Endodermal cell (in vitro differentiated cells): ENCODE measurements at regions not wholly inside any gene's neighbourhood (a gene's known extent, or its start where the extent isn't known, plus 50 kb on each side); places are given as distances from the start of the nearest gene placed in this dataset.

Experiments
- DNase-seq: peaks from one replicate; pipeline ENCODE4 v3.0.0-alpha.2; 2017
- H3K27ac ChIP-seq: 2 replicates; pipeline ENCODE4 v1.5.1; 2013; ENCODE audit warnings: mild to moderate bottlenecking, low read depth, low read length, moderate library complexity
- H3K27me3 ChIP-seq: 2 replicates; pipeline ENCODE4 v1.6.1; 2013; ENCODE audit warnings: mild to moderate bottlenecking, low read length, moderate library complexity; ENCODE audit not compliant: insufficient read depth, control insufficient read depth, poor library complexity, severe bottlenecking
- H3K36me3 ChIP-seq: 2 replicates; pipeline ENCODE4 v1.7.0; 2013; ENCODE audit warnings: mild to moderate bottlenecking, low read length, moderate library complexity; ENCODE audit not compliant: control insufficient read depth, insufficient read depth
- H3K4me1 ChIP-seq: one replicate; pipeline ENCODE4 v1.7.0; 2013; ENCODE audit warnings: low read length; ENCODE audit not compliant: control insufficient read depth, insufficient read depth
- H3K4me3 ChIP-seq: 2 replicates; pipeline ENCODE4 v1.5.1; 2013; ENCODE audit warnings: mild to moderate bottlenecking, low read length, moderate library complexity
- H3K9ac ChIP-seq: 2 replicates; pipeline ENCODE4 v1.6.1; 2013; ENCODE audit warnings: mild to moderate bottlenecking, low read length, moderate library complexity; ENCODE audit not compliant: poor library complexity, severe bottlenecking; ENCODE audit errors: extremely low read depth
- H3K9me3 ChIP-seq: 2 replicates; pipeline ENCODE4 v1.6.1; 2013; ENCODE audit warnings: mild to moderate bottlenecking, low read length, moderate library complexity; ENCODE audit not compliant: control insufficient read depth
- H3K27ac Mint-ChIP-seq: 2 replicates; pipeline ENCODE4 v1.8.0; 2020; ENCODE audit warnings: mixed read lengths
- H3K27me3 Mint-ChIP-seq: 2 replicates; pipeline ENCODE4 v1.8.0; 2021; ENCODE audit warnings: mild to moderate bottlenecking, mixed read lengths; ENCODE audit not compliant: insufficient read depth
- H3K36me3 Mint-ChIP-seq: 2 replicates; pipeline ENCODE4 v1.8.0; 2020; ENCODE audit warnings: low read depth, mixed read lengths
- H3K4me1 Mint-ChIP-seq: 2 replicates; pipeline ENCODE4 v1.8.0; 2020; ENCODE audit warnings: mixed read lengths
- H3K4me3 Mint-ChIP-seq: 2 replicates; pipeline ENCODE4 v1.8.0; 2020; ENCODE audit warnings: mild to moderate bottlenecking, moderate library complexity, mixed read lengths
- H3K9me3 Mint-ChIP-seq: 2 replicates; pipeline ENCODE4 v1.8.0; 2020; ENCODE audit warnings: mild to moderate bottlenecking, mixed read lengths
- WGBS, 2 experiments: methylation state at CpG; one replicate each; pipeline versions ENCODE4 v1.1.5 to v1.1.7; 2013; ENCODE audit warnings: missing lambda C conversion rate in 2 of 2, mixed read lengths in 1 of 2; ENCODE audit not compliant: insufficient coverage in 1 of 2, insufficient read length in 1 of 2; 5-methylcytosine and 5-hydroxymethylcytosine counted together
- TF ChIP-seq, protein P1 (sequence below): fragments of 200-600 bp; sonication (generic); conservative IDR thresholded peaks from 2 replicates; pipeline ENCODE4 v1.5.0; 2021; ENCODE audit warnings: antibody characterized with exemption, mild to moderate bottlenecking

DNA sequence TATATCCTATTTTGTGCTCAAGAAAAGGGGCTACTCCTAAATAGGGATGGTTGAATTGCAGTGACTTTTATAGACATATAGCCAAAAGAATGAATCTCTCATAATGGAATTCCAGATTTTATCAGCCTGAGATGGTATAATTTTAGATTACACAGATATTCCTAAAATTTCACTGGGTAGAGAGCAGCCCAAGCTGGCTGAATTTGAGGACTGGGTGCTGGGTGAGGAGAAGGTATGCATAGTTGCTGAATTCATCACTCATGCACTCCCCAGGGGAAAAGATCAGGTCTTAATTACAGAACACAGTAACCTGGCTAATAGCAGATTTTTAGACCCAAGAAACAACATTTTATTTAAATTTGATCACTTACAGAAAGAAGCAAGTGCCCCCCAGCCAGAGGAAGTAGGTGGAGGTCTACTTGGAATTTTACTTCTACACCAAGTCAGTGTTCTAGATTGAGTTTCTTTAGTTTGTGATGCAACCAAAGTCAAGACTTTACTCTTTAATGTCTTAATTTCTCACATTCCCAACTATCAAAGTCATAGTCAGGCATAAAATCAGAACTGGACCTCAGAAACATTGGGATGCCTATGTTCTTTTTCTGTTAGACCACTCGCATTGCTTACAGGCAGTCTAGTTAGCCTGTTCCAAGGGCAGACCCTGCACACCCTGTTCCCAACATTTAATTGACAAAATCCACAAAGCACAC lies 337.4 kb upstream of the PODXL start:
- no peak overlapping the region for H3K4me3 Mint-ChIP-seq
- peaks cover 19% of the 10 kb centered on the region for H3K4me1 ChIP-seq
- no peaks in the 10 kb centered on the region for H3K27me3 ChIP-seq
- DNase-seq = peak; percentile 5
- no peaks in the 10 kb centered on the region for H3K27me3 Mint-ChIP-seq
- TF ChIP-seq, protein P1, sequence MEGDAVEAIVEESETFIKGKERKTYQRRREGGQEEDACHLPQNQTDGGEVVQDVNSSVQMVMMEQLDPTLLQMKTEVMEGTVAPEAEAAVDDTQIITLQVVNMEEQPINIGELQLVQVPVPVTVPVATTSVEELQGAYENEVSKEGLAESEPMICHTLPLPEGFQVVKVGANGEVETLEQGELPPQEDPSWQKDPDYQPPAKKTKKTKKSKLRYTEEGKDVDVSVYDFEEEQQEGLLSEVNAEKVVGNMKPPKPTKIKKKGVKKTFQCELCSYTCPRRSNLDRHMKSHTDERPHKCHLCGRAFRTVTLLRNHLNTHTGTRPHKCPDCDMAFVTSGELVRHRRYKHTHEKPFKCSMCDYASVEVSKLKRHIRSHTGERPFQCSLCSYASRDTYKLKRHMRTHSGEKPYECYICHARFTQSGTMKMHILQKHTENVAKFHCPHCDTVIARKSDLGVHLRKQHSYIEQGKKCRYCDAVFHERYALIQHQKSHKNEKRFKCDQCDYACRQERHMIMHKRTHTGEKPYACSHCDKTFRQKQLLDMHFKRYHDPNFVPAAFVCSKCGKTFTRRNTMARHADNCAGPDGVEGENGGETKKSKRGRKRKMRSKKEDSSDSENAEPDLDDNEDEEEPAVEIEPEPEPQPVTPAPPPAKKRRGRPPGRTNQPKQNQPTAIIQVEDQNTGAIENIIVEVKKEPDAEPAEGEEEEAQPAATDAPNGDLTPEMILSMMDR = no peak
- no peak overlapping the region for H3K27ac ChIP-seq
- H3K36me3 Mint-ChIP-seq = no peaks in the 10 kb centered on the region
- H3K4me3 ChIP-seq = no peak overlapping the region
- H3K9me3 ChIP-seq = no peaks in the 10 kb centered on the region
- H3K36me3 ChIP-seq = no peaks in the 10 kb centered on the region
- peaks cover 32% of the 10 kb centered on the region for H3K4me1 Mint-ChIP-seq
- no peak overlapping the region for H3K27ac Mint-ChIP-seq
- no peak overlapping the region for H3K9ac ChIP-seq
- H3K9me3 Mint-ChIP-seq = no peaks in the 10 kb centered on the region
- 87% methylated on average over 1 of the region's 1 CpG; no CpG with 5 or more reads in 1 of the 2 experiments for WGBS, 2 experiments

DNA sequence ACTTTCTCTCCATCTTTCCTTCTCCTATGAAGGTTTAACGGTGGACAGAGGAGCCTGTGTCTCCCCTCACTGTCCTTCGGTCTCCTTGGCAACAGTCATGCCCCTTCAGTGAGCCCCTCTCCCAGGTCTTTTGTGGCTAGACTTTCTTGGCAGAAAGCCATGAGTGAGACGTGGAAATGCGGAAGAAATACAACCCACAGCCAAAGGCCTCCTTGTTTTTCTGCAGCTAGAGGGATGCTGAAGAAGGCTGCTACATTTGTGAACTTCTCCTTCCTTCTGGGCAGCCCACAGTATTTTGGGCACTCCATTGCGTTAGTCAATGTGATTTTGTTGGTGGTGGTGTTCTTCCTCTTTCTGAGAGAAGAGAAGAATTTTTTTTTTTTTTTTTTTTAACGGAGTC lies 333.7 kb upstream of the PODXL start:
- no peak overlapping the region for H3K4me3 Mint-ChIP-seq
- 75 to 93% methylated on average over 4 to 5 of the region's 6 CpGs for WGBS, 2 experiments
- H3K27ac Mint-ChIP-seq = no peak overlapping the region
- Histone ChIP-seq H3K27me3 (no peaks in the 10 kb centered on the region), H3K27ac (no peak overlapping the region), H3K9ac (no peak overlapping the region), H3K4me1 (no peaks in the 10 kb centered on the region), H3K36me3 (no peaks in the 10 kb centered on the region), H3K4me3 (no peak overlapping the region), H3K9me3 (peaks cover 9% of the 10 kb centered on the region)
- DNase-seq = no peak
- TF ChIP-seq, protein P1 = no peak
- H3K4me1 Mint-ChIP-seq = peaks cover 3% of the 10 kb centered on the region
- peaks cover 17% of the 10 kb centered on the region for H3K9me3 Mint-ChIP-seq
- H3K27me3 Mint-ChIP-seq = peaks cover 4% of the 10 kb centered on the region
- H3K36me3 Mint-ChIP-seq = no peaks in the 10 kb centered on the region

DNA sequence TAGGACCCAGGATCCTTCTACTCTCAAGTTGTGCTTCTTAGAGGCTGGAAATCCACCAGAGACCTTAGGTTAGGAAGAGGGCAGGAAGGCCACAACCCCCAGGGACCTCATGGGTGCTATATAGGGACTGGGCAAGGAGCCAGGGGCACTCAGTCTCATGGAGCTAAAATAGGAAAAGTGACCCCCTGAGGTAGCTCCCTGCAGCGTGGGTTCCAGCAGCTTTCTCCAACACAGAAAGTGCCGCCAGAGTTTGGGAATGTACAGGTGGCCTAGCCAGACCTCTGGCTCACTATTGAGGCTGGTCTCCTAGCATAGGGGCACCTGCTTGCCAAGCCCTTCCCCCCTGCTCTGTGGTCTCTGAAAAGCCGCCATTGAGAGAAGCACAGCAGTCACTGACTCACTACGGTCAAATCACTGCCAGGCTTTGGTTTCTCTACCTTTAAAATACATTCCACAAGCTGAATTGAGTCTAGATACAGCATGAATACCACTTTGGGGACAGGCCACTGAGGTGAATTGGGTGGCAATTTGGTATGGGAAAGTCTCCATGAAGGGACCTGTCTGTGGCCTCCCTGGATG lies 333.2 kb upstream of the PODXL start:
- DNase-seq = peak; percentile 25
- no peak overlapping the region for H3K27ac ChIP-seq
- H3K9ac ChIP-seq = no peak overlapping the region
- H3K9me3 ChIP-seq = peaks cover 15% of the 10 kb centered on the region
- H3K4me3 Mint-ChIP-seq = no peak overlapping the region
- no peak overlapping the region for H3K27ac Mint-ChIP-seq
- H3K36me3 Mint-ChIP-seq = peaks cover 2% of the 10 kb centered on the region
- H3K4me3 ChIP-seq = no peak overlapping the region
- TF ChIP-seq, protein P1 = no peak
- H3K27me3 Mint-ChIP-seq = peaks cover 4% of the 10 kb centered on the region
- H3K9me3 Mint-ChIP-seq = peaks cover 22% of the 10 kb centered on the region
- no peaks in the 10 kb centered on the region for H3K27me3 ChIP-seq
- no peaks in the 10 kb centered on the region for H3K4me1 ChIP-seq
- 94 to 95% methylated on average over 4 of the region's 4 CpGs for WGBS, 2 experiments
- no peaks in the 10 kb centered on the region for H3K4me1 Mint-ChIP-seq
- no peaks in the 10 kb centered on the region for H3K36me3 ChIP-seq
